ENCODE measurements at regions not wholly inside any gene's neighbourhood (a gene's known extent, or its start where the extent isn't known, plus 50 kb on each side); places are given as distances from the start of the nearest gene placed in this dataset.

- Histone ChIP-seq H3K56ac (replicated peaks; ENCODE audit: insufficient read length, low read depth, low read length) (no peak overlapping the region), H3K4me2 (ENCODE audit: insufficient read depth in 1 of 2, low read depth in 2 of 2, low read length in 2 of 2) (no peak overlapping the region), H3K23ac (ENCODE audit: insufficient read length) (no peak overlapping the region), H2BK12ac (ENCODE audit: low read depth, low read length) (no peak overlapping the region), H3K4me1 (replicated peaks in 1 of 4; ENCODE audit: control insufficient read depth in 3 of 4, insufficient read depth in 4 of 4, low read length in 3 of 4) (no peaks in the 10 kb centered on the region; a peak in 1 of 7 replicates), H2BK120ac (replicated peaks; ENCODE audit: low read depth, low read length) (no peak overlapping the region), H3K79me1 (ENCODE audit: low read depth, low read length) (no peaks in the 10 kb centered on the region), H2BK5ac (ENCODE audit: low read depth, low read length) (no peak overlapping the region), H3K14ac (ENCODE audit: insufficient read length) (no peak overlapping the region), H4K91ac (replicated peaks; ENCODE audit: insufficient read length, low read length) (no peak overlapping the region), H4K8ac (ENCODE audit: extremely low read depth, insufficient read depth, low read length) (no peak overlapping the region), H2AK5ac (ENCODE audit: low read depth, low read length) (no peak overlapping the region), H3K79me2 (ENCODE audit: control insufficient read depth in 1 of 2, insufficient read depth in 2 of 2, low read length in 2 of 2) (no peaks in the 10 kb centered on the region), H4K20me1 (replicated peaks in 1 of 2; ENCODE audit: control insufficient read depth in 1 of 2, insufficient read depth in 2 of 2, low read length in 2 of 2) (no peaks in the 10 kb centered on the region), H3K27ac (ENCODE audit: low read depth, low read length) (no peak overlapping the region), H3K9me3 (ENCODE audit: insufficient read depth in 2 of 2, low read depth in 1 of 2, low read length in 1 of 2) (no peaks in the 10 kb centered on the region), H3K4me3 (ENCODE audit: extremely low read depth in 1 of 4, insufficient read depth in 2 of 4, low read depth in 3 of 4, low read length in 4 of 4) (no peak overlapping the region), H2AFZ (ENCODE audit: low read length) (no peak overlapping the region), H2BK20ac (ENCODE audit: low read length) (no peak overlapping the region), H3K18ac (ENCODE audit: extremely low read depth, low read length) (no peak overlapping the region; the same call in 1 of the 2 replicates), H3K23me2 (ENCODE audit: low read depth, low read length) (no peaks in the 10 kb centered on the region), H3K36me3 (ENCODE audit: control insufficient read depth in 2 of 4, insufficient read depth in 4 of 4, low read length in 3 of 4) (no peaks in the 10 kb centered on the region), H3K9ac (replicated peaks in 1 of 4; ENCODE audit: extremely low read depth in 1 of 4, low read depth in 3 of 4, low read length in 3 of 4) (no peak overlapping the region), H3K4ac (replicated peaks; ENCODE audit: insufficient read length, low read depth, low read length) (no peak overlapping the region), H2BK15ac (ENCODE audit: low read length) (no peak overlapping the region), H4K5ac (ENCODE audit: insufficient read length, low read depth, low read length) (no peak overlapping the region), H3K27me3 (replicated peaks in 1 of 4; ENCODE audit: control insufficient read depth in 3 of 4, extremely low read depth in 1 of 4, insufficient read depth in 3 of 4, low read length in 3 of 4) (no peaks in the 10 kb centered on the region)
- CTCF ChIA-PET (ENCODE audit: partially characterized antibody) = interaction anchor here (0.7 kb wide), 1 partner anchor 12 kb away, joined by 3 read pairs; no protein-coding TSS in a partner anchor
- POLR2A ChIA-PET (ENCODE audit: partially characterized antibody) = no interaction called here
- no peak for DNase-seq (ENCODE audit: low read depth in 1 of 2, low spot score in 2 of 2)
- TF ChIP-seq TBP (IDR thresholded peaks at IDR 0.05; ENCODE audit: low read depth, low read length) (no peak), ZNF274 (IDR thresholded peaks at IDR 0.05; ENCODE audit: borderline replicate concordance, extremely low read depth, low read length) (no peak), SRF (IDR thresholded peaks at IDR 0.05; ENCODE audit: low read depth, low read length) (no peak), CBX5 (IDR thresholded peaks at IDR 0.05; ENCODE audit: low read depth, low read length) (no peak), RFX5 (IDR thresholded peaks at IDR 0.05; ENCODE audit: borderline replicate concordance, low read depth, low read length) (no peak), YY1 (IDR thresholded peaks at IDR 0.05; ENCODE audit: low read depth, low read length) (no peak), HDAC6 (IDR thresholded peaks at IDR 0.05; ENCODE audit: low read depth, low read length) (no peak), POLR2A (IDR thresholded peaks at IDR 0.05; ENCODE audit: control extremely low read depth in 1 of 2, low read depth in 2 of 2, low read length in 2 of 2) (no peak), JUND (IDR thresholded peaks at IDR 0.05; ENCODE audit: low read length) (no peak), GTF2F1 (IDR thresholded peaks at IDR 0.05; ENCODE audit: borderline replicate concordance, low read depth, low read length) (no peak)
- no peak for FAIRE-seq
These were observed 279.4 kb upstream of the PDGFD start for GRCh38 chr11:104443387-104443786.

All from H1 (cell line).